D721Med (cell line): ENCODE measurements at regions not wholly inside any gene's neighbourhood (a gene's known extent, or its start where the extent isn't known, plus 50 kb on each side); places are given as distances from the start of the nearest gene placed in this dataset.

ENCODE experiments used
- DNase-seq: peaks from one replicate; pipeline ENCODE4 v3.0.0; 2011; ENCODE audit warnings: low spot score; ENCODE audit not compliant: insufficient read length
- FAIRE-seq: peaks from 2 replicates; lab custom pipeline; 2011; peaks lifted over from hg19 to GRCh38; lab: Jason Lieb, UNC
- TF ChIP-seq, protein P1 (sequence below): IDR thresholded peaks from 2 replicates; pipeline ENCODE4 v1.5.1; 2012; ENCODE audit warnings: mild to moderate bottlenecking, control low read depth; ENCODE audit not compliant: insufficient read depth; ENCODE audit errors: missing control alignments

DNA sequence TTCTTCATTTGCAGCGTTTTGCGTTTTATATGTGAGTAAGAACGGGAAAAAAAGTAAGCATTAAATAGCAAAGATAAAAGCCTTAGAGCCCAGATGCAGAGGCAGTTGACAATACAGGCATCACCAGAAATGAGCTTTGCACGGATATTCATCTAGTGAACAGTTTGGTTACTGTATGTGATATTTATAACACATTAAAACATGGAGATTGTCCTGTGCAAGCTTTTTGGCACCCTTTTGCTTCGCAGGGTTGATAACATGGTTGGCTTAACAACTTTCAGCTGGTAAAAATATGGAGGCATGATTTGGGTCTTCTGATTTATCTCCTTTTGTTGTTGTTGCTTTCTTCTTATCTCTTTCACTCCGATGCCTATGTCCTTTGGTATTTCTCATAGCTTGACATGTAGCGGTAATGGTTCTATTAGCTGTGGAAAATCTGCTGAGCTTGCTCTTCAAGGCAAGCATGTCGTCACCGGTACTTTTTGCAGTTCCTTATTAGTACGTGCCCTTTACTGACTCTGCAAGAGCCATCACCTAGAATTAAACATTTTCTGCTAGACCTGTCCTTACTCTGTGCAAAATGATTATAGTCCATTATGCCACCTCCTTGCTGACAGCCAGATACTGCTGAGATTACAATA is 102.9 kb downstream of the PCDH7 start:
- FAIRE-seq: no peak
- no peak for DNase-seq
- TF ChIP-seq, protein P1, sequence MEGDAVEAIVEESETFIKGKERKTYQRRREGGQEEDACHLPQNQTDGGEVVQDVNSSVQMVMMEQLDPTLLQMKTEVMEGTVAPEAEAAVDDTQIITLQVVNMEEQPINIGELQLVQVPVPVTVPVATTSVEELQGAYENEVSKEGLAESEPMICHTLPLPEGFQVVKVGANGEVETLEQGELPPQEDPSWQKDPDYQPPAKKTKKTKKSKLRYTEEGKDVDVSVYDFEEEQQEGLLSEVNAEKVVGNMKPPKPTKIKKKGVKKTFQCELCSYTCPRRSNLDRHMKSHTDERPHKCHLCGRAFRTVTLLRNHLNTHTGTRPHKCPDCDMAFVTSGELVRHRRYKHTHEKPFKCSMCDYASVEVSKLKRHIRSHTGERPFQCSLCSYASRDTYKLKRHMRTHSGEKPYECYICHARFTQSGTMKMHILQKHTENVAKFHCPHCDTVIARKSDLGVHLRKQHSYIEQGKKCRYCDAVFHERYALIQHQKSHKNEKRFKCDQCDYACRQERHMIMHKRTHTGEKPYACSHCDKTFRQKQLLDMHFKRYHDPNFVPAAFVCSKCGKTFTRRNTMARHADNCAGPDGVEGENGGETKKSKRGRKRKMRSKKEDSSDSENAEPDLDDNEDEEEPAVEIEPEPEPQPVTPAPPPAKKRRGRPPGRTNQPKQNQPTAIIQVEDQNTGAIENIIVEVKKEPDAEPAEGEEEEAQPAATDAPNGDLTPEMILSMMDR: no peak

DNA sequence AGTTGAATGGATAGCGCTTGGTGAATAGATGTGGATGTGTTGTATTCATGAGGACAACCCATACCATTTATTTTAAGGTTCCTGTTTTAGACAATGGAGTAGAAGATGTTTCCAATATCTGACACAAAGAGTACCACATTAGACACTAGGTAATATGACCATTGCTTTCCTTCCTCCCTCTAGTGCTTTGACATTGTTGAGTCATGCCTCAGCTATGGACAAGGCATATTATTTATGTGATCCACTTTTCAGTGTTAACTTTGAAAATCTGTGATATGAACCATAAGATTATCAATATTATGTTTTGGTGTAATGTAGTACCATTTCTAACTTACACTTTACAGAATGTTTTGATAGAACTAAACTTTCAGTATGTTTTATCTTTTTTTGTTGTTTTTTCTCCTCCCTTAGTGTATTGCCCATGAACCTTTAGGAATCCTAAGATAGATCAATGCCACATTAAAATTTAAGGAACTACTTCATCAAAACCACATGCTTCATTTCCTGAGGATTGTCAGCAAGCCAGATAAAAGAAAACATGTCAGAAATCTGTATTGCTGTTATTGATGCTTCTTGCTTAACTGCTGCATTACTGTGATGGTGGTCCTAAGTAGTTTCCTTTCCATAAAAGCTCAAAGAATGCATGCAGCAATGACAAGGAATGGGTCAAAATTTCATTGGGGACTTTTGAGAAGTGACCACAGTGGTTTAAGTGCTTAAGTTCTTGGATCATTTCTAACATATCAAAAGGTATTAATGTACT is 105.0 kb downstream of the PCDH7 start:
- no peak for FAIRE-seq
- TF ChIP-seq, protein P1: no peak
- no peak for DNase-seq

DNA sequence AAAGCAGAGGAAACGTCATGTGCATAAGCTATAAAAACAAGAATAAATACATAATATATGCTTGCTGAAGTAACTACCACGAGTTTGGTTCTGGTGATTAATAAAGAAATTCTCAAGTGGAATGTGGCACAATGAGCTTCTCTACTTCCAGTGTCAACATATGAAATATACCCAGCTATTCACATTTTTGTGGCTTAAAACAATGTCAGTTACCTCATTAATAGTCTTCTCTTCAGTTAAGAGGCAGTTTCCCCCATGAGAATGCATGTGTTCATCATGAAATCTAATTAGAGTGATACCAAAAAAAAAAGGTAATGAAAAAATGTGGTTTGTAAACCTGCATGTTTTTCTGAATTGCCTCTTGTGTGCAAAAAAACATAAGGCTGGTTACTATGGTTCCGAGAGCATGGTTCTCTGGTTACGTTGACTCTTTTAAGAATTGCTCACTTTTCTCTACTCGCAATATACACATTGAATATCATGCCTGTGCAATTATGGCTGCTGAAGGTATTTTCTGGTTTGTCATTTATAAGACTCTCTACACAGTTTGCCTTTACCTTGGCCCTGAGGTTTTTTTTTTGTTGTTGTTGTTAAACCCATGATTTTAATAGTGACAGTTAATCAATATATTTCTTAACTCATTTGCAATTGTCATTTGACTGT is 108.2 kb downstream of the PCDH7 start:
- no peak for FAIRE-seq
- DNase-seq: no peak
- TF ChIP-seq, protein P1: no peak

DNA sequence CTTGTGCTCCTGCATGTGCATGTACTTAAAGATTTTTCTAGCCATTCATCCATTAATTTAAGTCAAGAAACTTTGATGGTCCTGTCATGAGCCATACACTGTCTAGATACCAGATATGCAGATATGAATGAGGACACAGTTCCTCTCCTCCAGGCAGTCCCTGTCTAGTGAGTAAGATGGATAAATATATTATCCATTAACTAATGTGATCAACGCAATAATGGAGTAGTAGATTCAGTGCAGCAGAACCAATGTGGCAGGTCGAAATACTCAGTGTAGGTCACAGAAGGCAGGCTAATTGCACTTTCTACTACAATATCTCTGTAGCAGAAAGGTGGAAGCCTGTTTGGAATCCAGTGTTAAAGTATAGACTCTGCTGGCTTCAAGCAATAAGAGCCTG is 112.5 kb downstream of the PCDH7 start:
- TF ChIP-seq, protein P1: no peak
- no peak for DNase-seq
- FAIRE-seq: no peak

DNA sequence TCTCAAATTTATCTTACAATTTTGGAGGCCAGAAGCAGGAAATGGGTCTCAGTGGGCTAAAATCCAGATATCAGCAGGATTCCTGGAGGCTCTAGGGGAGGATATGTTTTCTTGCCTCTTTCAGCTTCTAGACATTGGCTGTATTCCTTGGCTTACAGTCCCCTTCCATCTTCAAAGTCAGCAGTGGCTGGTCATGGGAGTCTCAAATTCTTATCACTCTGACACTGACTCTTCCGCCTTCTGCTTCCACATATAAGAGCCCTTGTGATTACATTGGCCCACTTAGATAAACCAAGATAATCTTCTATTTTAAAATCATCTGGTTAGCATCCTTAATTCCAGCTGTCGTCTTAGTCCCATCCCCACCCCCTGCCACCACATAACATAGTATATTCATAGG is 113.0 kb downstream of the PCDH7 start:
- TF ChIP-seq, protein P1: no peak
- FAIRE-seq (no peak), DNase-seq (no peak)

DNA sequence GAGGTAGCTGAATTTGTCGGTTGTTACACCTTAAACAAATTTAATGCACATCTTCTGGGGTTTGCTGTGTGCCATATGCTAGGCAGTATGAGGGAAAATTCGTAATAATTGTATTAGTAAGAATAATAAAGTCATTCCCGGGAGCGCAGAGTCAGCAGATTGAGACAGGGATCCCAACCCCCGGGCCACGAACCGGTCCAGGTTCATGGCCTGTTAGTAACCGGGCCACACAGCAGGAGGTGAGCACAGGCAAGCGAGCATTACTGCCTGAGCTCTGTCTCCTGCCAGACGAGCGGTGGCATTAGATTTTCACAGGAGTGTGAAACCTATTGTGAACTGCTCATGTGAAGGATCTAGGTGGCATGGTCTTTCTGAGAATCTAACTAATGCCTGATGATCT is 114.9 kb downstream of the PCDH7 start:
- DNase-seq (no peak), FAIRE-seq (no peak)
- TF ChIP-seq, protein P1: no peak
